ENCODE measurements at regions not wholly inside any gene's neighbourhood (a gene's known extent, or its start where the extent isn't known, plus 50 kb on each side); places are given as distances from the start of the nearest gene placed in this dataset.

- no peak for TF ChIP-seq CTCF (IDR thresholded peaks at IDR 0.05)
- TF ChIP-seq REST (IDR thresholded peaks at IDR 0.05; ENCODE audit: insufficient read depth in 1 of 2, low read depth in 2 of 2, low read length in 1 of 2), result no peak
- no peak for TF ChIP-seq TCF7L2 (IDR thresholded peaks at IDR 0.05; ENCODE audit: low read depth, low read length)
These were observed 98.0 kb downstream of the ZFP64 start for GRCh38 chr20:52093575-52093974.
